HAP-1 (cell line): ENCODE measurements at regions not wholly inside any gene's neighbourhood (a gene's known extent, or its start where the extent isn't known, plus 50 kb on each side); places are given as distances from the start of the nearest gene placed in this dataset.

Experiments
- DNase-seq, 2 experiments: peaks; one replicate each; pipeline ENCODE4 v3.0.0-alpha.2; 2016 to 2020; ENCODE audit warnings: low spot score in 2 of 2
- H3K27me3 ChIP-seq: fragments of 250-450 bp; sonication (Bioruptor Pico); 2 replicates; pipeline ENCODE4 v1.5.1; 2020; ENCODE audit warnings: low read depth, mild to moderate bottlenecking, moderate library complexity
- H3K36me3 ChIP-seq: fragments of 250-450 bp; sonication (Bioruptor Pico); replicated peaks from 2 replicates; pipeline ENCODE4 v1.5.1; 2020; ENCODE audit warnings: mild to moderate bottlenecking
- H3K4me1 ChIP-seq: fragments of 250-450 bp; sonication (Bioruptor Pico); 2 replicates; pipeline ENCODE4 v1.5.1; 2020; ENCODE audit warnings: mild to moderate bottlenecking
- H3K4me3 ChIP-seq: fragments of 250-450 bp; sonication (Bioruptor Pico); 2 replicates; pipeline ENCODE4 v1.5.1; 2020; ENCODE audit warnings: mild to moderate bottlenecking, moderate library complexity
- H3K9me3 ChIP-seq: fragments of 250-450 bp; sonication (Bioruptor Pico); 2 replicates; pipeline ENCODE4 v1.5.1; 2020; ENCODE audit warnings: mild to moderate bottlenecking, moderate library complexity
- in situ Hi-C: fragments of 300-500 bp; cut with MboI; formaldehyde crosslinking; loops from 3 replicates; pipeline ENCODE4 v1.14.3; 2020; ENCODE audit warnings: low sequenced_read_pairs, inconsistent platforms, mixed read lengths

GRCh38 chr18:61738042-61738441, 154.8 kb downstream of the RNF152 start:
- no peaks in the 10 kb centered on the region for H3K9me3 ChIP-seq
- no peaks in the 10 kb centered on the region for H3K27me3 ChIP-seq
- in situ Hi-C loops, result no loop called here
- no peaks in the 10 kb centered on the region for H3K4me1 ChIP-seq
- no peak overlapping the region for H3K4me3 ChIP-seq
- DNase-seq, result no peak
- no peaks in the 10 kb centered on the region for H3K36me3 ChIP-seq

- H3K27me3 ChIP-seq, result no peaks in the 10 kb centered on the region
- no peak overlapping the region for H3K4me3 ChIP-seq
- DNase-seq, result no peak
- in situ Hi-C loops, result no loop called here
- H3K9me3 ChIP-seq, result no peaks in the 10 kb centered on the region
- no peaks in the 10 kb centered on the region for H3K36me3 ChIP-seq
- H3K4me1 ChIP-seq, result no peaks in the 10 kb centered on the region
These were observed 156.7 kb downstream of the RNF152 start for GRCh38 chr18:61736133-61736532.

- no peaks in the 10 kb centered on the region for H3K4me1 ChIP-seq
- in situ Hi-C loops, result no loop called here
These were observed 157.2 kb downstream of the RNF152 start for GRCh38 chr18:61735564-61736102.

GRCh38 chr18:61734396-61734795, 158.4 kb downstream of the RNF152 start:
- Histone ChIP-seq H3K9me3 (no peaks in the 10 kb centered on the region), H3K4me1 (no peaks in the 10 kb centered on the region), H3K4me3 (no peak overlapping the region), H3K27me3 (no peaks in the 10 kb centered on the region), H3K36me3 (no peaks in the 10 kb centered on the region)
- in situ Hi-C loops, result no loop called here
- no peak for DNase-seq

More at GRCh38 chr18:61735564-61736102, 157.2 kb downstream of the RNF152 start:
- Histone ChIP-seq H3K27me3 (no peaks in the 10 kb centered on the region), H3K4me3 (no peak overlapping the region), H3K36me3 (no peaks in the 10 kb centered on the region), H3K9me3 (no peaks in the 10 kb centered on the region)
- DNase-seq, result no peak

GRCh38 chr18:61732854-61733253, 160.0 kb downstream of the RNF152 start:
- Histone ChIP-seq H3K27me3 (no peaks in the 10 kb centered on the region), H3K36me3 (no peaks in the 10 kb centered on the region), H3K4me1 (no peaks in the 10 kb centered on the region), H3K9me3 (no peaks in the 10 kb centered on the region), H3K4me3 (no peak overlapping the region)
- in situ Hi-C loops, result no loop called here
- no peak for DNase-seq

GRCh38 chr18:61731693-61732376, 161.0 kb downstream of the RNF152 start:
- Histone ChIP-seq H3K9me3 (no peaks in the 10 kb centered on the region), H3K36me3 (no peaks in the 10 kb centered on the region), H3K4me1 (no peaks in the 10 kb centered on the region), H3K4me3 (no peak overlapping the region), H3K27me3 (no peaks in the 10 kb centered on the region)
- no peak for DNase-seq
- in situ Hi-C loops, result no loop called here

GRCh38 chr18:61731178-61731577, 161.6 kb downstream of the RNF152 start:
- in situ Hi-C loops, result no loop called here
- no peak for DNase-seq
- Histone ChIP-seq H3K4me1 (no peaks in the 10 kb centered on the region), H3K36me3 (no peaks in the 10 kb centered on the region), H3K4me3 (no peak overlapping the region), H3K9me3 (no peaks in the 10 kb centered on the region), H3K27me3 (no peaks in the 10 kb centered on the region)

GRCh38 chr18:61729322-61729721, 163.5 kb downstream of the RNF152 start:
- H3K4me3 ChIP-seq, result no peak overlapping the region
- in situ Hi-C loops, result no loop called here

GRCh38 chr18:61727241-61728193, 165.3 kb downstream of the RNF152 start:
- no peak for DNase-seq
- in situ Hi-C loops, result no loop called here
- H3K36me3 ChIP-seq, result no peaks in the 10 kb centered on the region
- H3K9me3 ChIP-seq, result no peaks in the 10 kb centered on the region
- H3K4me1 ChIP-seq, result no peaks in the 10 kb centered on the region
- H3K4me3 ChIP-seq, result no peak overlapping the region
- no peaks in the 10 kb centered on the region for H3K27me3 ChIP-seq

More at GRCh38 chr18:61729322-61729721, 163.5 kb downstream of the RNF152 start:
- no peaks in the 10 kb centered on the region for H3K9me3 ChIP-seq
- no peaks in the 10 kb centered on the region for H3K27me3 ChIP-seq
- no peaks in the 10 kb centered on the region for H3K36me3 ChIP-seq
- no peaks in the 10 kb centered on the region for H3K4me1 ChIP-seq
- DNase-seq, result no peak

GRCh38 chr18:61724532-61724931, 168.3 kb downstream of the RNF152 start:
- in situ Hi-C loops, result no loop called here
- DNase-seq, result no peak
- Histone ChIP-seq H3K4me3 (no peak overlapping the region), H3K27me3 (no peaks in the 10 kb centered on the region), H3K36me3 (no peaks in the 10 kb centered on the region), H3K4me1 (no peaks in the 10 kb centered on the region), H3K9me3 (no peaks in the 10 kb centered on the region)

- no peak for DNase-seq
- in situ Hi-C loops, result no loop called here
These were observed 170.6 kb downstream of the RNF152 start for GRCh38 chr18:61722247-61722646.

GRCh38 chr18:61720496-61720895, 172.3 kb downstream of the RNF152 start:
- Histone ChIP-seq H3K9me3 (no peaks in the 10 kb centered on the region), H3K4me1 (no peaks in the 10 kb centered on the region), H3K27me3 (no peaks in the 10 kb centered on the region), H3K4me3 (no peak overlapping the region), H3K36me3 (no peaks in the 10 kb centered on the region)
- DNase-seq, result no peak
- in situ Hi-C loops, result no loop called here

More at GRCh38 chr18:61722247-61722646, 170.6 kb downstream of the RNF152 start:
- no peaks in the 10 kb centered on the region for H3K27me3 ChIP-seq
- no peaks in the 10 kb centered on the region for H3K9me3 ChIP-seq
- no peaks in the 10 kb centered on the region for H3K4me1 ChIP-seq
- no peak overlapping the region for H3K4me3 ChIP-seq
- H3K36me3 ChIP-seq, result no peaks in the 10 kb centered on the region

- Histone ChIP-seq H3K36me3 (no peaks in the 10 kb centered on the region), H3K9me3 (no peaks in the 10 kb centered on the region), H3K27me3 (no peaks in the 10 kb centered on the region), H3K4me1 (no peaks in the 10 kb centered on the region), H3K4me3 (no peak overlapping the region)
- in situ Hi-C loops, result no loop called here
- DNase-seq, result no peak
These were observed 173.1 kb downstream of the RNF152 start for GRCh38 chr18:61719671-61720070.

GRCh38 chr18:61718944-61719343, 173.9 kb downstream of the RNF152 start:
- in situ Hi-C loops, result no loop called here
- Histone ChIP-seq H3K4me3 (no peak overlapping the region), H3K27me3 (no peaks in the 10 kb centered on the region), H3K9me3 (no peaks in the 10 kb centered on the region), H3K36me3 (no peaks in the 10 kb centered on the region), H3K4me1 (no peaks in the 10 kb centered on the region)
- no peak for DNase-seq
